ENCODE measurements at regions not wholly inside any gene's neighbourhood (a gene's known extent, or its start where the extent isn't known, plus 50 kb on each side); places are given as distances from the start of the nearest gene placed in this dataset.

DNA sequence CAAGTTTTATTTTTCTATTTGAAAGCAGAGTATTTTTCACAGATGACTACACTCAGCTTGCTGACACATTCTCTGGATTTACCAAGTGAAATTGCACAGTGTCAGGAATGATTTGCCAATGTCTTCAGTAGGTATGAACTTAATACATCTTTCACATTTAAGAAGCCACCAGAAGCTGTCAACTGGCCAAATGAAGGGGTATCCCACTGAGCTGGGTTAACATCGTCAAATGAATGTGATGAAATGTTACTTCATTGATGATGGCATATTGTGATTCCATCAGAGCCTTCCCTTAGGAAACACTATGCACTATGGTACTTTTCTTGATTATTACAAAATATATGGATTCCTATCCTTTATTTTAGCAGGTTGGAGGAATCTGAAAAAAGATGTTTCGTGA, 592.3 kb downstream of the FGF9 start:
- TF ChIP-seq, protein P1, sequence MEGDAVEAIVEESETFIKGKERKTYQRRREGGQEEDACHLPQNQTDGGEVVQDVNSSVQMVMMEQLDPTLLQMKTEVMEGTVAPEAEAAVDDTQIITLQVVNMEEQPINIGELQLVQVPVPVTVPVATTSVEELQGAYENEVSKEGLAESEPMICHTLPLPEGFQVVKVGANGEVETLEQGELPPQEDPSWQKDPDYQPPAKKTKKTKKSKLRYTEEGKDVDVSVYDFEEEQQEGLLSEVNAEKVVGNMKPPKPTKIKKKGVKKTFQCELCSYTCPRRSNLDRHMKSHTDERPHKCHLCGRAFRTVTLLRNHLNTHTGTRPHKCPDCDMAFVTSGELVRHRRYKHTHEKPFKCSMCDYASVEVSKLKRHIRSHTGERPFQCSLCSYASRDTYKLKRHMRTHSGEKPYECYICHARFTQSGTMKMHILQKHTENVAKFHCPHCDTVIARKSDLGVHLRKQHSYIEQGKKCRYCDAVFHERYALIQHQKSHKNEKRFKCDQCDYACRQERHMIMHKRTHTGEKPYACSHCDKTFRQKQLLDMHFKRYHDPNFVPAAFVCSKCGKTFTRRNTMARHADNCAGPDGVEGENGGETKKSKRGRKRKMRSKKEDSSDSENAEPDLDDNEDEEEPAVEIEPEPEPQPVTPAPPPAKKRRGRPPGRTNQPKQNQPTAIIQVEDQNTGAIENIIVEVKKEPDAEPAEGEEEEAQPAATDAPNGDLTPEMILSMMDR (IDR thresholded peaks at IDR 0.05), result no peak
- no peak for TF ChIP-seq POLR2A (IDR thresholded peaks at IDR 0.05)
